ENCODE measurements at regions not wholly inside any gene's neighbourhood (a gene's known extent, or its start where the extent isn't known, plus 50 kb on each side); places are given as distances from the start of the nearest gene placed in this dataset.

DNA sequence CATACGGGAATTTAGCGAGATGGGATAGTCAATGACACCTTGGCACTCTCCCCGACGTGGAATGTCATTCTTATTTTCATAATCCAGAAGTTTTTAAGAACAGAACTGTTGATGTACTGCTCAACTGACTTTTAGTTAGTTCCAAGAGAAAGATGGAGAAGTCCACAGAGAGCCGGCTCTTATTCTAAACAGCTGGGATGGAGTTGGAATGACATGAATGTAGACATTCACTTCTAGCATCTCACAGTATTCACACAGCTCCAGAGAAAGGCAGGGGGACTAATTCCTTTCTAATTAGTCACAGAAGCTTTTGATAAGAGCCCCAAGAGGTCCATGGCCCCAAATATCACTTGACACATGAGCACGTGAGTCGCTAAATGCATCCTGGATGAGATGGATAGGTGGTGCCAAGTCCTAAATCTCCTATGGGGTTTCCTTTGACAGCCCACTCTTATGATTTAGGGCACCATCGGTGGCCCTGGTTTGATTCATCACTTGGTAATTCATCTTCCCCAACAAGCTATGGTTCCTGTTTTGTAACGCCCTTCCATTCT, 420.3 kb upstream of the AUTS2 start:
- Histone ChIP-seq H3K56ac (replicated peaks; ENCODE audit: insufficient read length, low read depth, low read length) (no peak overlapping the region), H3K9me3 (ENCODE audit: insufficient read depth in 2 of 2, low read depth in 1 of 2, low read length in 1 of 2) (peaks cover 7 to 9% of the 10 kb centered on the region in 2 experiments; a peak in 2 of 4 replicates), H3K14ac (ENCODE audit: insufficient read length) (no peak overlapping the region), H3K23me2 (ENCODE audit: low read depth, low read length) (no peaks in the 10 kb centered on the region), H3K18ac (ENCODE audit: extremely low read depth, low read length) (no peak overlapping the region), H3K36me3 (ENCODE audit: control insufficient read depth in 2 of 4, insufficient read depth in 4 of 4, low read length in 3 of 4) (no peaks in the 10 kb centered on the region), H3K4me3 (ENCODE audit: extremely low read depth in 1 of 4, insufficient read depth in 2 of 4, low read depth in 3 of 4, low read length in 4 of 4) (no peak overlapping the region), H3K79me1 (ENCODE audit: low read depth, low read length) (no peaks in the 10 kb centered on the region), H4K8ac (ENCODE audit: extremely low read depth, insufficient read depth, low read length) (no peak overlapping the region), H4K5ac (ENCODE audit: insufficient read length, low read depth, low read length) (no peak overlapping the region), H4K91ac (replicated peaks; ENCODE audit: insufficient read length, low read length) (no peak overlapping the region), H3K4me1 (replicated peaks in 1 of 4; ENCODE audit: control insufficient read depth in 3 of 4, insufficient read depth in 4 of 4, low read length in 3 of 4) (no peaks in the 10 kb centered on the region), H4K20me1 (replicated peaks in 1 of 2; ENCODE audit: control insufficient read depth in 1 of 2, insufficient read depth in 2 of 2, low read length in 2 of 2) (no peaks in the 10 kb centered on the region), H2BK5ac (ENCODE audit: low read depth, low read length) (no peak overlapping the region), H3K23ac (ENCODE audit: insufficient read length) (no peak overlapping the region), H3K27ac (ENCODE audit: low read depth, low read length) (no peak overlapping the region), H3K79me2 (ENCODE audit: control insufficient read depth in 1 of 2, insufficient read depth in 2 of 2, low read length in 2 of 2) (no peaks in the 10 kb centered on the region), H2BK120ac (replicated peaks; ENCODE audit: low read depth, low read length) (no peak overlapping the region), H2BK20ac (ENCODE audit: low read length) (no peak overlapping the region), H3K9ac (replicated peaks in 1 of 4; ENCODE audit: extremely low read depth in 1 of 4, low read depth in 3 of 4, low read length in 3 of 4) (no peak overlapping the region), H2BK15ac (ENCODE audit: low read length) (no peak overlapping the region), H2BK12ac (ENCODE audit: low read depth, low read length) (no peak overlapping the region), H2AFZ (ENCODE audit: low read length) (no peak overlapping the region), H2AK5ac (ENCODE audit: low read depth, low read length) (no peak overlapping the region), H3K27me3 (replicated peaks in 1 of 4; ENCODE audit: control insufficient read depth in 3 of 4, extremely low read depth in 1 of 4, insufficient read depth in 3 of 4, low read length in 3 of 4) (no peaks in the 10 kb centered on the region), H3K4ac (replicated peaks; ENCODE audit: insufficient read length, low read depth, low read length) (no peak overlapping the region), H3K4me2 (ENCODE audit: insufficient read depth in 1 of 2, low read depth in 2 of 2, low read length in 2 of 2) (no peak overlapping the region)
- POLR2A ChIA-PET (ENCODE audit: partially characterized antibody), result no interaction called here
- FAIRE-seq, result no peak
- TF ChIP-seq TCF12 (IDR thresholded peaks at IDR 0.05; ENCODE audit: low read depth, low read length) (no peak), NRF1 (IDR thresholded peaks at IDR 0.05; ENCODE audit: low read depth, low read length) (no peak), YY1 (IDR thresholded peaks at IDR 0.05; ENCODE audit: low read depth, low read length) (no peak), SIN3A (conservative IDR thresholded peaks at IDR 0.05 in 1 of 2, IDR thresholded peaks at IDR 0.05 in 1 of 2; ENCODE audit: low read depth in 1 of 2, low read length in 2 of 2) (no peak), POLR2A (IDR thresholded peaks at IDR 0.05; ENCODE audit: control extremely low read depth in 1 of 2, low read depth in 2 of 2, low read length in 2 of 2) (no peak)
- no peak for DNase-seq (ENCODE audit: low read depth in 1 of 2, low spot score in 2 of 2)
- WGBS, 2 experiments (ENCODE audit: extremely low coverage in 1 of 2, insufficient coverage in 1 of 2, insufficient read length in 1 of 2, insufficient replicate concordance in 2 of 2, low coverage in 1 of 2, low lambda C conversion rate in 2 of 2, missing lambda C conversion rate in 1 of 2), result 92% methylated on average over 9 of the region's 9 CpGs; no CpG with 5 or more reads in 1 of the 2 experiments
- CTCF ChIA-PET (ENCODE audit: partially characterized antibody), result interaction anchor here (1.4 kb wide), 1 partner anchor 11 kb away, joined by 4 read pairs; no protein-coding TSS in a partner anchor

Measured in H1 (cell line).